OCI-LY3 (cell line): ENCODE measurements at regions not wholly inside any gene's neighbourhood (a gene's known extent, or its start where the extent isn't known, plus 50 kb on each side); places are given as distances from the start of the nearest gene placed in this dataset.

Experiments
- H2AFZ ChIP-seq: fragments of 200-600, 300-600 bp; shearing (Covaris generic); 2 replicates; pipeline ENCODE4 v1.6.0; 2014; ENCODE audit warnings: antibody characterized with exemption, low read depth, low read length
- H3K27ac ChIP-seq: fragments of 200-600, 300-600 bp; sonication (generic); 2 replicates; pipeline ENCODE4 v1.5.1; 2014; ENCODE audit warnings: mild to moderate bottlenecking, low read length, moderate library complexity, mixed read lengths
- H3K27me3 ChIP-seq: fragments of 200-600, 300-600 bp; sonication (generic); 2 replicates; pipeline ENCODE4 v1.6.1; 2014; ENCODE audit warnings: low read depth, low read length, mixed read lengths
- H3K36me3 ChIP-seq: fragments of 200-600, 300-600 bp; sonication (generic); replicated peaks from 2 replicates; pipeline ENCODE3; 2014; ENCODE audit warnings: low read depth, low read length, mixed read lengths
- H3K4me1 ChIP-seq: fragments of 300-600, 200-600 bp; sonication (generic); 2 replicates; pipeline ENCODE4 v1.6.1; 2014; ENCODE audit warnings: low read length, mixed read lengths
- H3K4me2 ChIP-seq: fragments of 200-600, 300-600 bp; sonication (generic); 2 replicates; pipeline ENCODE4 v1.6.1; 2014; ENCODE audit warnings: low read length, mixed read lengths
- H3K4me3 ChIP-seq: fragments of 300-600, 200-600 bp; sonication (generic); 2 replicates; pipeline ENCODE4 v1.5.1; 2014; ENCODE audit warnings: antibody characterized with exemption, mild to moderate bottlenecking, low read length, moderate library complexity
- H3K79me2 ChIP-seq: fragments of 300-600, 200-600 bp; shearing (Covaris generic); 2 replicates; pipeline ENCODE4 v1.6.1; 2014; ENCODE audit warnings: mild to moderate bottlenecking, low read length, mixed read lengths
- H3K9ac ChIP-seq: fragments of 300-600, 200-600 bp; shearing (Covaris generic); 2 replicates; pipeline ENCODE4 v1.6.0; 2014; ENCODE audit warnings: mild to moderate bottlenecking, low read length, moderate library complexity
- H3K9me3 ChIP-seq: fragments of 200-600, 300-600 bp; shearing (Covaris generic); 2 replicates; pipeline ENCODE4 v1.6.1; 2014; ENCODE audit warnings: low read length, mixed read lengths; ENCODE audit not compliant: insufficient read depth
- H4K20me1 ChIP-seq: fragments of 200-600, 300-600 bp; sonication (generic); 2 replicates; pipeline ENCODE4 v1.6.1; 2016; ENCODE audit warnings: low read length, mixed read lengths; ENCODE audit not compliant: insufficient read depth
- CTCF ChIP-seq: fragments of 200-600, 300-600 bp; sonication (generic); IDR thresholded peaks from 2 replicates; pipeline ENCODE4 v1.5.1; 2014; ENCODE audit warnings: antibody characterized with exemption, low read length, low read depth
- EZH2phosphoT487 ChIP-seq: fragments of 200-600 bp; shearing (Covaris generic); IDR thresholded peaks from 2 replicates; pipeline ENCODE4 v1.6.1; 2018; ENCODE audit warnings: antibody characterized with exemption, mixed run types, low read depth

GRCh38 chr18:67433971-67434370, 82.5 kb downstream of the DSEL start:
- H3K79me2 ChIP-seq: no peaks in the 10 kb centered on the region
- H3K27ac ChIP-seq: no peak overlapping the region
- no peaks in the 10 kb centered on the region for H3K27me3 ChIP-seq
- no peaks in the 10 kb centered on the region for H3K36me3 ChIP-seq
- H2AFZ ChIP-seq: no peak overlapping the region
- no peak overlapping the region for H3K4me2 ChIP-seq
- no peak for TF ChIP-seq CTCF
- TF ChIP-seq EZH2phosphoT487: no peak
- peaks cover 14% of the 10 kb centered on the region for H3K9me3 ChIP-seq
- no peak overlapping the region for H3K4me3 ChIP-seq
- no peaks in the 10 kb centered on the region for H3K4me1 ChIP-seq
- no peaks in the 10 kb centered on the region for H4K20me1 ChIP-seq
- H3K9ac ChIP-seq: no peak overlapping the region

GRCh38 chr18:67432806-67433205, 83.7 kb downstream of the DSEL start:
- H4K20me1 ChIP-seq: no peaks in the 10 kb centered on the region
- no peak for TF ChIP-seq CTCF
- no peak for TF ChIP-seq EZH2phosphoT487
- no peak overlapping the region for H3K27ac ChIP-seq
- no peak overlapping the region for H3K9ac ChIP-seq
- H3K4me1 ChIP-seq: no peaks in the 10 kb centered on the region
- no peak overlapping the region for H3K4me3 ChIP-seq
- H2AFZ ChIP-seq: no peak overlapping the region
- H3K9me3 ChIP-seq: peaks cover 7% of the 10 kb centered on the region; the same call in 1 of the 2 replicates
- H3K27me3 ChIP-seq: no peaks in the 10 kb centered on the region
- no peak overlapping the region for H3K4me2 ChIP-seq
- no peaks in the 10 kb centered on the region for H3K36me3 ChIP-seq
- no peaks in the 10 kb centered on the region for H3K79me2 ChIP-seq

- Histone ChIP-seq H3K79me2 (no peaks in the 10 kb centered on the region), H3K9me3 (no peaks in the 10 kb centered on the region), H4K20me1 (no peaks in the 10 kb centered on the region), H3K36me3 (no peaks in the 10 kb centered on the region), H3K27me3 (no peaks in the 10 kb centered on the region), H2AFZ (no peak overlapping the region), H3K9ac (no peak overlapping the region), H3K4me3 (no peak overlapping the region), H3K4me1 (no peaks in the 10 kb centered on the region), H3K4me2 (no peak overlapping the region), H3K27ac (no peak overlapping the region)
- TF ChIP-seq EZH2phosphoT487 (no peak), CTCF (no peak)
Observed at GRCh38 chr18:67428805-67429204, 87.7 kb downstream of the DSEL start.

- no peaks in the 10 kb centered on the region for H3K27me3 ChIP-seq
- H3K79me2 ChIP-seq: no peaks in the 10 kb centered on the region
- H3K4me3 ChIP-seq: no peak overlapping the region
- no peaks in the 10 kb centered on the region for H3K4me1 ChIP-seq
- H4K20me1 ChIP-seq: no peaks in the 10 kb centered on the region
- no peak overlapping the region for H2AFZ ChIP-seq
- H3K27ac ChIP-seq: no peak overlapping the region
- no peak overlapping the region for H3K9ac ChIP-seq
- H3K36me3 ChIP-seq: no peaks in the 10 kb centered on the region
- H3K9me3 ChIP-seq: no peaks in the 10 kb centered on the region
- no peak overlapping the region for H3K4me2 ChIP-seq
- TF ChIP-seq EZH2phosphoT487: no peak
- no peak for TF ChIP-seq CTCF
Observed at GRCh38 chr18:67428158-67428557, 88.4 kb downstream of the DSEL start.
